ENCODE measurements at regions not wholly inside any gene's neighbourhood (a gene's known extent, or its start where the extent isn't known, plus 50 kb on each side); places are given as distances from the start of the nearest gene placed in this dataset.

- no peak for DNase-seq (ENCODE audit: extremely low read depth, low read depth)
- TF ChIP-seq CTCF (IDR thresholded peaks at IDR 0.05; ENCODE audit: low read depth, low read length, missing control alignments): no peak
- no peak overlapping the region for H3K4me3 ChIP-seq (replicated peaks; ENCODE audit: low read depth, low read length)
Observed at GRCh38 chr9:86633945-86634344, 279.7 kb upstream of the TUT7 start.

GRCh38 chr9:86632537-86632936, 278.3 kb upstream of the TUT7 start:
- TF ChIP-seq CTCF (IDR thresholded peaks at IDR 0.05; ENCODE audit: low read depth, low read length, missing control alignments): no peak
- no peak for DNase-seq (ENCODE audit: extremely low read depth, low read depth)
- no peak overlapping the region for H3K4me3 ChIP-seq (replicated peaks; ENCODE audit: low read depth, low read length)

GRCh38 chr9:86629530-86629929, 275.3 kb upstream of the TUT7 start:
- H3K4me3 ChIP-seq (replicated peaks; ENCODE audit: low read depth, low read length): no peak overlapping the region
- no peak for DNase-seq (ENCODE audit: extremely low read depth, low read depth)
- TF ChIP-seq CTCF (IDR thresholded peaks at IDR 0.05; ENCODE audit: low read depth, low read length, missing control alignments): no peak

- TF ChIP-seq CTCF (IDR thresholded peaks at IDR 0.05; ENCODE audit: low read depth, low read length, missing control alignments): no peak
- no peak overlapping the region for H3K4me3 ChIP-seq (replicated peaks; ENCODE audit: low read depth, low read length)
- no peak for DNase-seq (ENCODE audit: extremely low read depth, low read depth)
Observed at GRCh38 chr9:86626802-86627201, 272.6 kb upstream of the TUT7 start.

DNA sequence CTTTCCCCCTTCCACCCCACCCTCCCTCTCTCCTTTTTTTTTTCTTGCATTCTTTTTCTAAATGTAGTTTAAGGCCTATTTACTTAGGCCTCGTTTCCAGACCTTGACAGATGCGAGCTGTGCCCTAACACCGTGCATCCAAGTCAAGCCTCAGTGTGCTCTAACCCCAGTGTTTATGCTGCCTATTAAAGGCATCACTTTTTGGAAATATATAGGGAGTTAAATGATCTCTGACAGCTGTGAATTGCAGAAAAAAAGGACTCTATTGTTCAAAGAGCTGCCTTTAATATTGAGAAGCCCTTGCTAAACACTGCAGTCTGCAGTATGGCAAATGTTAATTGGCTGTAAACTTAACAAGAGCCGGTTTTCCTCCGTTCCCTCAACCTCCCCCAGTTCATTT, 270.4 kb upstream of the TUT7 start:
- H3K4me3 ChIP-seq (replicated peaks; ENCODE audit: low read depth, low read length): no peak overlapping the region
- DNase-seq (ENCODE audit: extremely low read depth, low read depth): no peak
- no peak for TF ChIP-seq CTCF (IDR thresholded peaks at IDR 0.05; ENCODE audit: low read depth, low read length, missing control alignments)

- TF ChIP-seq CTCF (IDR thresholded peaks at IDR 0.05; ENCODE audit: low read depth, low read length, missing control alignments): peak; percentile 41
- no peak overlapping the region for H3K4me3 ChIP-seq (replicated peaks; ENCODE audit: low read depth, low read length)
- DNase-seq (ENCODE audit: extremely low read depth, low read depth): no peak
Observed at GRCh38 chr9:86614871-86615849, 260.9 kb upstream of the TUT7 start.
